ENCODE measurements at regions not wholly inside any gene's neighbourhood (a gene's known extent, or its start where the extent isn't known, plus 50 kb on each side); places are given as distances from the start of the nearest gene placed in this dataset.

GRCh38 chr7:132687016-132687415, 110.7 kb upstream of the PLXNA4 start:
- TF ChIP-seq CTCF (optimal IDR thresholded peaks at IDR 0.05 in 1 of 3, IDR thresholded peaks at IDR 0.05 in 1 of 3, conservative IDR thresholded peaks at IDR 0.05 in 1 of 3; ENCODE audit: extremely low read depth in 1 of 3, insufficient read depth in 2 of 3, low read length in 3 of 3) (no peak), EZH2 (IDR thresholded peaks at IDR 0.05; ENCODE audit: low read length) (no peak)

Measured in keratinocyte (primary cell).